ENCODE measurements at regions not wholly inside any gene's neighbourhood (a gene's known extent, or its start where the extent isn't known, plus 50 kb on each side); places are given as distances from the start of the nearest gene placed in this dataset.
A peak's percentile ranks its signal among the peaks of the same experiment; 100 is the strongest.
"Not testable (repeated sequence)": the region's sequence is repeated elsewhere in the genome, so short reads cannot be mapped to it uniquely, and the experiment has no call there.

DNA sequence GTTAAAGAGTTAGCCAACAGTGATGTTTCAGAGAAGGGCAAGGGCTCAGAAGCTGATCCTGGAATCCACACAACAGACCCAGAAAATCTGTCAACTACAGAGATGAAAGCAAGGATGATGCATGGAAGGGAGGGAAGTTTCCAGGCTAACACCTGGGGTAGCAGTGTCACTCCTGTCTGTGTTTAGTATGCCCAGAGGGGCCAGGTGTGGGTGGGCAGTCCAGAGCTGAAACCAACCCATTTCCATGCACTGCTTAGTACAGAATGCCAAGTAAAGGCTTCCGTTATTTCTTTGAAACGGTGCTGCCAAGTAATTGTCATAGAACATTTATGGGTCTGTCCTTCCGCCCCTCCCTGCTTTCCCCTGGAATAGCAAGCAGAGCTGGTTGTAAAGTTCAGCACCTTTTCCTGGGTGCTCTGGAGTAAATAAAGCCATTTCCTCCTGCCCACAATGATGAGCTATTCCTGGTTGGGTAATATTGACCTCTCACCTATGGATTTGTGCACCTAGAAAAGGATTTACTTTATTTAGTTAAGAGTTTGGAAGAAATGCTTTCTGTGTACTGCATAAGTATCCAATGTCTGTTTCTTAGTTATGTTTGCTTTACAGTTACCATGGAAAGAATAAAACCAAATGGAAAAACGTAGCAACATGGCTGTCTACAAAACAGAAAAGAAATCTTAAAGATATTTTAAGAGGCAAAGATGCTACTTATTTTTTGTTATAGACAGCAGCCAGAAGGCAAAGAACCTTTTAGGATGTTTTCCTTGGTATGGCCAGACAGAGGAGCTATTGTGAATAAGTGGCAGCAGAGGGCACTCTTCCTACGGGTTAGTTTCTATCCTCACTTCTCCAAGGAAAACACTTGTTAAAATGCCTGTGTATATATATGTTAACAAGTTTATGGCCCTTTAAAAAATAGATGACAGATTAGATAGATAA lies 71.7 kb downstream of the PRR15 start:
- not testable (repeated sequence) for TF ChIP-seq EP300, POLR2A (IDR thresholded peaks at IDR 0.05)
- TF ChIP-seq, protein P1, sequence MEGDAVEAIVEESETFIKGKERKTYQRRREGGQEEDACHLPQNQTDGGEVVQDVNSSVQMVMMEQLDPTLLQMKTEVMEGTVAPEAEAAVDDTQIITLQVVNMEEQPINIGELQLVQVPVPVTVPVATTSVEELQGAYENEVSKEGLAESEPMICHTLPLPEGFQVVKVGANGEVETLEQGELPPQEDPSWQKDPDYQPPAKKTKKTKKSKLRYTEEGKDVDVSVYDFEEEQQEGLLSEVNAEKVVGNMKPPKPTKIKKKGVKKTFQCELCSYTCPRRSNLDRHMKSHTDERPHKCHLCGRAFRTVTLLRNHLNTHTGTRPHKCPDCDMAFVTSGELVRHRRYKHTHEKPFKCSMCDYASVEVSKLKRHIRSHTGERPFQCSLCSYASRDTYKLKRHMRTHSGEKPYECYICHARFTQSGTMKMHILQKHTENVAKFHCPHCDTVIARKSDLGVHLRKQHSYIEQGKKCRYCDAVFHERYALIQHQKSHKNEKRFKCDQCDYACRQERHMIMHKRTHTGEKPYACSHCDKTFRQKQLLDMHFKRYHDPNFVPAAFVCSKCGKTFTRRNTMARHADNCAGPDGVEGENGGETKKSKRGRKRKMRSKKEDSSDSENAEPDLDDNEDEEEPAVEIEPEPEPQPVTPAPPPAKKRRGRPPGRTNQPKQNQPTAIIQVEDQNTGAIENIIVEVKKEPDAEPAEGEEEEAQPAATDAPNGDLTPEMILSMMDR (IDR thresholded peaks at IDR 0.05), result peak; percentile 23 to 54 (median 40)
